HG02623 (cell line): ENCODE measurements at regions not wholly inside any gene's neighbourhood (a gene's known extent, or its start where the extent isn't known, plus 50 kb on each side); places are given as distances from the start of the nearest gene placed in this dataset.
"Not testable (repeated sequence)": the region's sequence is repeated elsewhere in the genome, so short reads cannot be mapped to it uniquely, and the experiment has no call there.

Experiments
- ATAC-seq: cut with Tn5 transposase; IDR thresholded peaks from one replicate; pipeline ENCODE4 v1.9.1; 2021; ENCODE audit warnings: moderate library complexity; ENCODE audit not compliant: unreplicated experiment

DNA sequence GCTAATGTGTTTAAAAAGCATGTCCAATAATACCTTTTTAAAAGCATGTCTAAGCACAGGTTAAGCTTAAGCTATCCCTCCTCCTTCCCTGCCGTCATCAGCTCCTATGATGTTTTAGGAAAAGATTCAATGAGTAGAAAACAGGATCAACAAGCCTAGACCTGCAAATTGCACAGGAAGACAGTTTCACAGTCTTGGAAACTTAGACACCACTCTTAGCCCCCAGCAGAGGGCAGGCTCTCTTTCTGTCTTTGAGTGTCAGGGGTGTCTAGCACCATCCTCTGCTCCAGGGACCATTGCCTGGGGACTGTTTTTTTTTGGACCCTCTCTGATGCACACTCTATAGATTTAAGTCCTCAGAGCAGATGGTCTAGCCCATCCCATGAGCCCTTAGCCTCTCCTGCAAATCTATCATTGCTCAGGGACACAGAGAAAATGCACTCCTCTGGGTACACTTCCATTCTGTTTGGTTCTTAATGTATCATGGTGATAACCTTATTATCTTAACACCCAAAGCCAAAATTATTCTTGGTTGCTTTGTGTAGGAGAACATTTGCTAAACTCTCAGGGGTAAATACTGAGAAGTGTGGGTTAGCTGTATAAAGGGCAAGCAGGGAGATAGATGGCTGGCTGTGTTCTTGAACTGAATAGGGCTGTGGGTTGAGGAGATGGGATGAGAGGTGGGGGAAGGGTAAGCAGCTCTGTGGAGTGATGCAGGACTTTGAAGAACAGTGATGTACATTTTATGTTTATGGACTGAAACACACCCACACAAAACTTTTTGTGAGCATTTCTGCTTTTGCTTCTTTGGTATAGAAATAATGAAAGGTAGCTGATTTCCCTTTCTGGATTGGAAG, 259.9 kb upstream of the DDHD1 start:
- no peak for ATAC-seq

DNA sequence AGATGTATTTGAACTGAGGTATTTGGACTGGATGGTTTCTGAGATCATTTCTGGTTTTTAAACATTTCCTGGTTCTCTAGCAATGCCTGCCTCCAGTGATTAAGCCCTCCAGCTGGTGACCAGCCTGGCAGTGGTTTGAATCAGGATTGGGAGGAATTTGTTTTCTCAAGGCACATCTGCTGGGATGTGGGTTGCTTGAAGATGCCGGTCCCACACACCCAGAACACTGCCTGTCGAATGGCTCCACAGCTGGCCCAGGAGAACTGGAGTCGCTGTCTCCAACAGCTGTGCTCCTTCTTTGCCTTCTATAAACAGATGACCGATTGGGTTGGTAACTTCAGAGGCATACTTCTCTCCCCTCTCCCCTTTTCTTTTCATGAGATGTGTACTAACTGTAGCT, 258.0 kb upstream of the DDHD1 start:
- ATAC-seq = no peak

DNA sequence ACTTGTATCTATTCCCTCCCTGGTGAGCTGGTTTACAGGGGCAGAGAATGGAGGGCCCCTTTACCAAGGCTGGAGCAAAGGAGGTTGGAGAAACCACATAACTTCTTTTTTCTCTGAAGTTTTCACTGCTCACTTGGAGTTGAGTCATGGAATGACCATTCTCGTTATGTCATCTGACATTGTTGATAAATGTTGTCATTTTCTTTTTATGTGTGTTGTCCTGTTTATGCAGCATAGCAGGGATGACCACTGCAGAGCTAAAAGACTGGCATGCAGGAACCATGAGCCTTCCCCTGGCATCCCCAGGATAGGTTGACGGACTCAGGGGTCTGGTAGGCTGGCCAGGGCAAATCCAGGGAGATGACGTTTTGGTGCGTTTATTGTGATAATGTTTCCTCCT, 256.8 kb upstream of the DDHD1 start:
- ATAC-seq = no peak

- no peak for ATAC-seq
Measured at GRCh38 chr14:53409289-53409688, 256.2 kb upstream of the DDHD1 start.

DNA sequence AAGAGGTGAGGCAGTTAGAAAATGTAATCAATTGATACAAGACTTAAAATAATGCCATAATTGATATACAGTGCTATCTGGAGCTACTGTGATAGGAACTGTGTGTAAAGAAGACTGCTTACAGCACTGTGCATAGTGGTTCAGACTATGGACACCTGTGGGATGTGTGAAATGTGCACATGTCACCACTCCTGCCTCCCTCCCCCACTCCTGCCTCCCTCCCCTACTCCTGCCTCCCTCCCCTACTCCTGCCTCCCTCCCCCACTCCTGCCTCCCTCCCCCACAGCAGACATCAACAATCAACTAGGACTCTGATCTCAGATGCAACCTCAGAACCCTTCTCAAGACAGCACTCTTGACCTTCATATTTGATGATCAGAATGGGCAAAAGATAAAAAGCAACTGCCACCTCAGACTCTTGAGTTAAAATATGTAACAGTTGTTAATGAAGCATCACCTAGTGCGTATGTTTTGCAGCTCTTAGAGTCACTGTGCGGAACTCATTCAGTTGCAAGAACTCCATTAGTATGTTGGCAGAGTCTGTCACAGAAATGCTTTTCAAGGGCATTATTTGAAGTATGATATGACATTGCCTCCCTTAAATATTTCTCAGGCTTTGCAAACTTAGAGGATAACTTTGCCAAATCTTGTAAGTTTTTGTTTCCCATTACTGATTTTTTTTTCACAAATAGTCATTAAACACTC, 255.2 kb upstream of the DDHD1 start:
- ATAC-seq = no peak

DNA sequence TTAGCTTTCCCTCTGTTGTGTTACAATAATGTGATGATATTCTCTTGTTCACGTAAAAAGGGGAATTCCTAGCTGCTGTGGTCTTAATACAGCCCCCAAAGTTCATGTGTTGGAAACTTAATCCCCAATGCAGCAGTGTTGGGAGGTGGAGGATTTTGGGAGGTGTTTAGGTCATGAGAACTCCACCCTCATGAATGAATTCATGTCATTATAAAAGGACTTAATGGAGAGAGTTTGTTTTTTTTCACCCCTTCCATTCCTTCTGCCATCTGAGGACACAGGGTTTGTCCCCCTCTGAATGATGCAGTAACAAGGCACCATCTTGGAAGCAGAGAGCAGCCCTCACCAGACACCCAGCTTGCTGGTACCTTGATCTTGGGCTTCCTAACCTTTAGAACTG, 253.4 kb upstream of the DDHD1 start:
- no peak for ATAC-seq

DNA sequence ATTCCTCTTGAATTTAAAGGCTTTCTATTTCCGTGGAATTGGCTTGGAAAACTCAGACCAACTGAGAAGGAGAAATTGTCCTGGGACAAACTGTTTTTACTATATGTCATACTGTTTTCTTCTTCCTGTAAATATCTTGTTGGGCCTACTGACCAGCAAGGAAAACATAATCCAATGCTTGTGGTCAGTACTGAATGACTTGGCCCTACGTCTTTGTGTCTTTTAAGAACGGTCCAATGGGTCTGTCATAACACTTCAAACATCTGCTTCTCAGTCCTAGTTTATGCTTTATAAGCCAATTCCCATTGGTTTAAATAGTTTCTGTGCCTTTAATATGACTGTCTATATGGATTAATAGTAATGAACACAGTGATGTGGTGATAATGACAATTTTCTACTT, 248.5 kb upstream of the DDHD1 start:
- no peak for ATAC-seq

DNA sequence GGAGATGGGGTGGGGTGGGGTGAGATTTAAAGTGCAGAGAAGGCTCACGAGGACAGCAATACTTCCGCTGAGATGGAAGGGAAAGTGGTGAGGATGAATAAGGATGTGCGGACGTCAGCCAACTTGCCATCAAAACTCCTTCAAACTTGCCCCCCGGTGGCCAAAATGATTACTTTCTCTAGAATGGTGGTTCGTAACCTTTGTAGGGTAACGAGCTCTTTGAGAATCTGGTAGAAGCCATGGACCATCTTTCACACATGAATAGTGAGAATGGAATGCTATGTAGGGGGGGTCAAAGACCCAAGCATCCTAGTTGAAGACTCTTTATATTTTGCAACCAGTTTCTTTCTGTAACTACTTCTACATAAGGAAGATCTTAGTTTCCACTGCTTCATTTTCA, 245.9 kb upstream of the DDHD1 start:
- no peak for ATAC-seq

- no peak for ATAC-seq
Measured at GRCh38 chr14:53398616-53399015, 245.5 kb upstream of the DDHD1 start.

DNA sequence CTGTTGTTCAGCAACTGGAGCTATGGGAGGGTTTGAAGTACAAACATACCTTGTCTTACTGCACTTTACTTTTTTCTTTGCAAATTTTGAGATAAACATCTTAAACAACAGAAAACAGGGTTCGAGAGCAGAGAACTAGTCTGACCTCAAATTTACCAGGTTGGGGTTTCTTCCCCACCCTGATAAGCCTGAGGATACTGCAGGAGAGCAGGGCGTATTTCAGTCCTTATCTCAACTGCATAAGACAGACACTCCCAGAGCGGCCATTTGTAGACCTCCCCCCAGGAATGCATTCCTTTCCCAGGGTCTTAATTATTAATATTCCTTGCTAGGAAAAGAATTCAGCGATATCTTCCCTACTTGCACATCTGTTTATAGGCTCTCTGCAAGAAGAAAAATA, 242.1 kb upstream of the DDHD1 start:
- ATAC-seq = not testable (repeated sequence)

DNA sequence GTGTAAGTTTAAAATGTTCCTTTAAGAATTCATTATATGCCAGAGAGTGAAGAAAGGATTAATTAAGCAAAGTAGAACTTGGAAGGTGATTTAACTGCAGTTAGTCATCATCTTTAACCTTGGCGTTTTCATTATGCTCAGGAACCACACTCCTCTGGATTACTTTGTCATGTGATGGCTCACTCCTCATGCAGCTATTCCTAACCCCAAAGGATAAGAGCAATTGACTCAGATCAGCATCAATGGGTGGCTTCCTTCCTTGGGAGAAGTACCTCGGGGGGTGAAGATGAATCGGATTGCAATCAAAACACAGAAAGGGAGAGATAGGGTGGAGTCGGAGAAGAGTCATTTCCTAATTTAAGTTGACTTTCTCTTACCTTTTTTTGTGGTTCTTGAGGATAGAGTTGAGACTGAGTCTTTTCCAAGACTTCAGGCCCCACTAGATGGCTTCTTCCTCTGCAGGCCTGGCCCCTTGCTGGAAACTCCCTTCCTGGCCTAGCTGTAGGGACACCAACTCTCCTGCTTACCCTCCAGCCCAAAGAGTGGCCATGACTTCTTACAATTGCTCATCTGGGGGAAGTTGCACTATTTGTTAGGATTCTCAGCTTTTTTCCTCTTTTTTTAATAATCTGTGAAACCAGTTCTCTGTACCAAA, 238.6 kb upstream of the DDHD1 start:
- no peak for ATAC-seq

DNA sequence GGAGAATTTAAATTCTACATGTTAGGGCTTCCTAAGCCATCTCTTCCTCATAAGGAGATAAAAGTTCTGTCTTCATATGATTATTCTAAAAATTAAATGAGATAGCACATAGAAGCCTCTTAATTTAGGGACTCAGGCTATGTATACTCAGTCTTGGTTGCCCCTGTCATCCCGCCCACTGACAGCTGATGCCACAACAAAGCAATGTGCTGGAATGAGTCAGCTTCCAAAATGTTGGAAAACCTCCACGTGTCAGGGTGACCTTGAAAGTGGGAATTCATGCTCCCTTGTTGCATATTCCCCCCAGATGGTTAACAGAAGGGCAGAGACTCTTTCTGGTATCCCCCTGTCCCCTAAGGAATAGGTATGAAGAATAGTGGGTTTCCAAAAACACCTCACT, 238.0 kb upstream of the DDHD1 start:
- no peak for ATAC-seq

DNA sequence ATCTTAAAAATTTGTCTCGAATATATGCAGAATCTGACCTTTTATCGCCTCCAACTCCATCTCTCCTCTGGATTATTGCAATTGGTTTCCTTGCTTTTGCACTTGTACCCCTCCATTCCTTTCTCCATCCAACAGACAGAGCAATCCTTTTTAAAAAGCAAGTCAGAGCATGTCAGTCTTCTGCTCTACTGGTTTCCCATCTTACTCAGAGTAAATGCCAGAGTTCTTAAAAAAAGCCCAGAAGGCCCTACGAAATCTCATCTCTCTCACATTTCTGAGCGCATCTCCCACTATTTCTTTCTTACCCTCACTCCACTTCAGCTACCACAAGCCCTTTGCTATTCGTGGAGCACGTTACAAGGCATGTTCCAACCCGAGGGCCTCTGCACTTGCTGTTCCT, 236.9 kb upstream of the DDHD1 start:
- ATAC-seq = no peak

DNA sequence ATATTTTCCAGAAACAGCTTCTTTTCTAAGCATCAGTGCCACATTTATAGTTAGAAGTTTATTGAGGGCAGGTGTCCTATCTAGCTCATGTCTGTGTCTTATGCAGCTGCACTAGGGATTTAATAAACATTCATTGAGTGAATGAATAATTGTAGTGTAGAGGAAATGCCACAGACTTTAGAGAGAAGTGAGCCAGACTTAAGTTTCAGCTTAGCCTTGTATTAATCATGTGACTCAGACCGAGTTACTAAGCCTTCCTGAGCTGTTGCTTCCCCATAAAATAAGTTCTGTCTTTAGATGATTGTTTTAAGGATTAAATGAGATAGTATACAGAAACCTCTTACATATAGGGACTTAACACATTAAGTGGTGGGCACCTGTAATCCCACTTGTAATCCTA, 236.1 kb upstream of the DDHD1 start:
- ATAC-seq = no peak

DNA sequence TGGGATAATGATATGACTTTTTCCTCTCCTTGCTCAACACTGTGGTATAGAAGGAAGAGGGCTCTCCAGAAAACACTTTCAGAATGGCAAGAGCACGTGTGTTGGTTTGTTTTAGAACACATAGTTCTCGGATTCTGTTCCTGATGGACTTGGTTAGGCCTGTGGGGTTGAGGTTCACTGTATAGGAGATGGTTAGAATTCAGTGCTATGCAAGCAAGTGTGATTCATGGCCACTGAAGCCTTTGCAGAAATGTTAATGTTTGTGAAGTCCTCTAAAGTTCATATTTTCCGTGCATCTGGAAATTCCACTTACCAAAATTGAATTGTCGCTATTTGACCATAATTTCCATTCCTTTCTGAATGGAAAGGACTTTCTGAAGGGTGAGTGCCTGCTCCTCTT, 233.2 kb upstream of the DDHD1 start:
- ATAC-seq = no peak

GRCh38 chr14:53384536-53384935, 231.4 kb upstream of the DDHD1 start:
- ATAC-seq = no peak

- no peak for ATAC-seq
Measured at GRCh38 chr14:53384073-53384472, 230.9 kb upstream of the DDHD1 start.

- no peak for ATAC-seq
Measured at GRCh38 chr14:53381895-53382294, 228.8 kb upstream of the DDHD1 start.

DNA sequence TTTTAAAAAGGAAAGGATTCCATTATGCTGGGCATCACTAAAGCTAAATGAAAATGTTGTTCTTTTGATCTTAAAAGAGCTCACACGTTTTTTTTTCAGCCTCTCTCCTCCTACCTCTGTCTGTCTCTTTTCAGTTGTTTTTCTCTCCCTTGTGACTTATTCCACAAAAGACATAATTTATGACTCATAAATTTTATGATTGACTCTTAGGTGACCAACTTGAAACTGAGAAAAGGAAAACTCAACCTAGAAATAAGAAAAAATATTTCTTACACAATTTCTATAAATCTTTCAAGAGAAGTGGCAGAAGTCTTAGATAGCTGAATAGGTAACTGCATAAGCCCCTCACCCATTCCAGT, 227.7 kb upstream of the DDHD1 start:
- ATAC-seq = no peak

DNA sequence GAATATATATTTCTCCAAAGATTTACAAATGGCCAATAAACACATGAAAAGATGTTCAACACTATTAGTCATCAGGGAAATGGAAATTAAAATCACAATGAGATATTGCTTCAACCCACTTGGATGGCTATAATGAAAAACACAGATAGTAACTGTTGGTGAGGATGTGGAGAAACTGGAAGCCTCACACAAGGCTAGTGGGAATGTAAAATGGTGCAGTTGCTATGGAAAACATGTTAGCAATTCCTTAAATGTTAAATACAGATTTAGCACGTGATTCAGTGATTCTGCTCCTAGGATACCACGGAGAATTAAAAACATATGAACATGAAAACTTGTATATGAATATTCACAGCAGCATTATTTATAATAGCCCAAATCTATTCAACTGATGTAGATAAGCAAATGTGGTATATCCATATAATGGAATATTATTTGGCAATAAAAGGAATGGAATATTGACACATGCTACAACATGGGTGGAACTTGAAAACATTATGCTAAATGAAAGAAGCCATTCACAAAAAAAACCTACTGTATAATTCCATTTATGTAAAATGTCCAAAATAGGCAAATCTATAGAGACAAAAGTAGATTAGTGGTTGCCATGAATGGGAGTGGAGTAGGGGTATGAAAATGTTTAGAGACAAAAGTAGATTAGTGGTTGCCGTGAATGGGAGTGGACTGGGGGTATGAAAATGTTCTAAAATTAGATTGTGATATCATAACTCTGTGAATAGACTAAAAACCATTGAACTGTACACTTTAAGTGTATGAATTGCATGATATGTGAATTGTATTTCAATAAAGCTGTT, 227.1 kb upstream of the DDHD1 start:
- no peak for ATAC-seq

DNA sequence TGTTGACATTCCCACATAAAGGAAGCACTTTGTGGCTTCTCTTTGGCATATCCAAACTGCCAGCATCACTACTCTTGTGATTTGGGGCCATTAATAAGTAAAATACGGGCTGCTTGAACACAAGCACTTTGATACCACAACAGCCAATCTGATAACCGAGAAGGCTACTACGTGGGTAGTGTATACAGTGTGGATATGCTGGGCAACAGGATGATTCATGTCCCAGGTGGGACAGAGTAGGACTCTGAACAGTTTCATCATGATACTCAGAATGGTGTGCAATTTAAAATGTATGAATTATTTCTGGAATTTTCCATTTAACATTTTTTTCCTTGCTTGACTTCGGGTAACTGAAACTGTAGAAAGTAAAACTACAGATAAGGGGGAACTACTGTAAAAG, 225.0 kb upstream of the DDHD1 start:
- no peak for ATAC-seq
